SW480 (cell line): ENCODE measurements at regions not wholly inside any gene's neighbourhood (a gene's known extent, or its start where the extent isn't known, plus 50 kb on each side); places are given as distances from the start of the nearest gene placed in this dataset.

Experiments
- DNase-seq: peaks from one replicate; pipeline ENCODE4 v3.0.0-alpha.2; 2016; ENCODE audit warnings: low spot score

- DNase-seq, result no peak
These were observed 180.1 kb upstream of the ARID2 start for GRCh38 chr12:45549337-45549902.

GRCh38 chr12:45553204-45553603 is 176.3 kb upstream of the ARID2 start:
- DNase-seq, result no peak

- DNase-seq, result no peak
These were observed 172.5 kb upstream of the ARID2 start for GRCh38 chr12:45557016-45557415.

- DNase-seq, result no peak
These were observed 171.2 kb upstream of the ARID2 start for GRCh38 chr12:45558353-45558752.

- DNase-seq, result no peak
These were observed 170.0 kb upstream of the ARID2 start for GRCh38 chr12:45559537-45559936.

- no peak for DNase-seq
These were observed 168.8 kb upstream of the ARID2 start for GRCh38 chr12:45560689-45561088.

GRCh38 chr12:45561488-45561887 is 168.0 kb upstream of the ARID2 start:
- DNase-seq, result no peak

GRCh38 chr12:45565590-45565989 is 163.9 kb upstream of the ARID2 start:
- no peak for DNase-seq

- DNase-seq, result no peak
These were observed 163.2 kb upstream of the ARID2 start for GRCh38 chr12:45566257-45566656.

- no peak for DNase-seq
These were observed 160.7 kb upstream of the ARID2 start for GRCh38 chr12:45568808-45569207.

GRCh38 chr12:45570501-45570900 is 159.0 kb upstream of the ARID2 start:
- DNase-seq, result no peak

- no peak for DNase-seq
These were observed 157.4 kb upstream of the ARID2 start for GRCh38 chr12:45572114-45572513.

- DNase-seq, result no peak
These were observed 154.1 kb upstream of the ARID2 start for GRCh38 chr12:45575417-45575816.

- no peak for DNase-seq
These were observed 153.6 kb upstream of the ARID2 start for GRCh38 chr12:45575823-45576475.

- no peak for DNase-seq
These were observed 151.6 kb upstream of the ARID2 start for GRCh38 chr12:45577844-45578399.

- DNase-seq, result no peak
These were observed 149.0 kb upstream of the ARID2 start for GRCh38 chr12:45580356-45580969.

GRCh38 chr12:45581112-45581511 is 148.4 kb upstream of the ARID2 start:
- DNase-seq, result no peak

- no peak for DNase-seq
These were observed 147.0 kb upstream of the ARID2 start for GRCh38 chr12:45582536-45582935.

GRCh38 chr12:45582986-45583659 is 146.4 kb upstream of the ARID2 start:
- no peak for DNase-seq

GRCh38 chr12:45584336-45584735 is 145.2 kb upstream of the ARID2 start:
- DNase-seq, result no peak

- no peak for DNase-seq
These were observed 143.8 kb upstream of the ARID2 start for GRCh38 chr12:45585522-45586230.

GRCh38 chr12:45586486-45586885 is 143.0 kb upstream of the ARID2 start:
- DNase-seq, result no peak
